AG04450 (cell line): ENCODE measurements at regions not wholly inside any gene's neighbourhood (a gene's known extent, or its start where the extent isn't known, plus 50 kb on each side); places are given as distances from the start of the nearest gene placed in this dataset.

ENCODE experiments used
- CTCF ChIA-PET: fragments of 300-600, 350-600 bp; formaldehyde crosslinking; extraction: SDS; loops from one replicate; lab custom pipeline; 2022; ENCODE audit warnings: antibody characterized with exemption, inconsistent platforms; lab: Charles Lee
- POLR2A ChIA-PET: fragments of 350-600 bp; formaldehyde crosslinking; extraction: SDS; loops from one replicate; lab custom pipeline; 2021; ENCODE audit warnings: antibody characterized with exemption, inconsistent platforms; lab: Yijun Ruan, JAX
- DNase-seq: peaks from one replicate; pipeline ENCODE4 v3.0.0-alpha.2; 2011; ENCODE audit warnings: low read depth, low spot score
- H3K27ac ChIP-seq: one replicate; pipeline ENCODE4 v1.5.1; 2012; ENCODE audit warnings: low read depth, low read length, control low read depth
- H3K27me3 ChIP-seq: one replicate; pipeline ENCODE4 v1.6.0; 2012; ENCODE audit warnings: low read length; ENCODE audit not compliant: control insufficient read depth, insufficient read depth
- H3K4me3 ChIP-seq: 2 replicates; pipeline ENCODE4 v1.5.1; 2011; ENCODE audit warnings: mild to moderate bottlenecking, low read depth, low read length, control low read depth
- H3K9me3 ChIP-seq: 2 replicates; pipeline ENCODE4 v1.5.1; 2012; ENCODE audit warnings: low read length; ENCODE audit not compliant: control insufficient read depth, insufficient read depth
- TF ChIP-seq, protein P1 (sequence below): IDR thresholded peaks from 2 replicates; pipeline ENCODE4 v1.5.1; 2011; ENCODE audit warnings: low read depth, low read length, control low read depth, inconsistent platforms

DNA sequence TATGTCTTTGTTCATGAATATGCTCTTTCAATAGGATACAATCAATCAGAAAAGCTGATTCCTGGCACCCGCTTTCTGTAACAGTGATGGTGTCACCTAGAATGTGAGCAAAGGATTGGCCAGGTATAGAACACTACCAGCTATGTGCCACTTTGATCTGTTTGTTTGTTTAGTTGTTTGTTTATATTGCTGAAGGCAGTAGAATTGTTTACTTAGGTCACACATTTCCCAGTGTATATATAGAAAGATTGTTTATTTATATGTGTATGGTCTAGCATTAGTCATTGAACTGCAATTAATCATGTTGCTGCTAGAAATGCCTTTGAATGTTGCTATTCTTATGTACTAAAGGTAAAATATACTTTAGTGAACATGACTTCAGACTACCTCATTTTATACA, 1678.6 kb upstream of the CELF4 start:
- ChIA-PET POLR2A (no interaction called here), CTCF (no interaction called here)
- no peak for DNase-seq
- H3K27me3 ChIP-seq, result no peaks in the 10 kb centered on the region
- H3K4me3 ChIP-seq, result no peak overlapping the region
- no peak overlapping the region for H3K27ac ChIP-seq
- H3K9me3 ChIP-seq, result no peaks in the 10 kb centered on the region
- TF ChIP-seq, protein P1, sequence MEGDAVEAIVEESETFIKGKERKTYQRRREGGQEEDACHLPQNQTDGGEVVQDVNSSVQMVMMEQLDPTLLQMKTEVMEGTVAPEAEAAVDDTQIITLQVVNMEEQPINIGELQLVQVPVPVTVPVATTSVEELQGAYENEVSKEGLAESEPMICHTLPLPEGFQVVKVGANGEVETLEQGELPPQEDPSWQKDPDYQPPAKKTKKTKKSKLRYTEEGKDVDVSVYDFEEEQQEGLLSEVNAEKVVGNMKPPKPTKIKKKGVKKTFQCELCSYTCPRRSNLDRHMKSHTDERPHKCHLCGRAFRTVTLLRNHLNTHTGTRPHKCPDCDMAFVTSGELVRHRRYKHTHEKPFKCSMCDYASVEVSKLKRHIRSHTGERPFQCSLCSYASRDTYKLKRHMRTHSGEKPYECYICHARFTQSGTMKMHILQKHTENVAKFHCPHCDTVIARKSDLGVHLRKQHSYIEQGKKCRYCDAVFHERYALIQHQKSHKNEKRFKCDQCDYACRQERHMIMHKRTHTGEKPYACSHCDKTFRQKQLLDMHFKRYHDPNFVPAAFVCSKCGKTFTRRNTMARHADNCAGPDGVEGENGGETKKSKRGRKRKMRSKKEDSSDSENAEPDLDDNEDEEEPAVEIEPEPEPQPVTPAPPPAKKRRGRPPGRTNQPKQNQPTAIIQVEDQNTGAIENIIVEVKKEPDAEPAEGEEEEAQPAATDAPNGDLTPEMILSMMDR, result no peak

DNA sequence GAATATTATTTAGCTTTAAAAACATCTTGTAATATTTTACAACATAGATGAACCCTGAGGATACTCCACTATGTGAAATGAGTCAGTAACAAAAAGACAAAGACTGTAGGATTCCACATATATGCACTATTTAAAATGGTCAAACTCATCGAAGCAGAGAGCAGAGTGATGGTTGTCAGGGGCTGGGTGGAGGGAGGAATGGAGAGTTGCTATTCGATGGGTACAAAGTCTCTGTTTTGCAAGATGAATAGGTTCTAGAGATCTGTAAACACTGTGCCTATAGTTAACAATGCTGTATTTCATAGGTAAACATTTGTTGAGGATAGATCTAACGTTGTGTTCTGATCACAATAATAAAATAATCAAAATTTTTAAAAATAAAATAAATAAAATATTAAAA, 1675.9 kb upstream of the CELF4 start:
- POLR2A ChIA-PET, result no interaction called here
- Histone ChIP-seq H3K9me3 (no peaks in the 10 kb centered on the region), H3K4me3 (no peak overlapping the region), H3K27ac (no peak overlapping the region), H3K27me3 (no peaks in the 10 kb centered on the region)
- TF ChIP-seq, protein P1, result no peak
- no peak for DNase-seq
- CTCF ChIA-PET, result no interaction called here

DNA sequence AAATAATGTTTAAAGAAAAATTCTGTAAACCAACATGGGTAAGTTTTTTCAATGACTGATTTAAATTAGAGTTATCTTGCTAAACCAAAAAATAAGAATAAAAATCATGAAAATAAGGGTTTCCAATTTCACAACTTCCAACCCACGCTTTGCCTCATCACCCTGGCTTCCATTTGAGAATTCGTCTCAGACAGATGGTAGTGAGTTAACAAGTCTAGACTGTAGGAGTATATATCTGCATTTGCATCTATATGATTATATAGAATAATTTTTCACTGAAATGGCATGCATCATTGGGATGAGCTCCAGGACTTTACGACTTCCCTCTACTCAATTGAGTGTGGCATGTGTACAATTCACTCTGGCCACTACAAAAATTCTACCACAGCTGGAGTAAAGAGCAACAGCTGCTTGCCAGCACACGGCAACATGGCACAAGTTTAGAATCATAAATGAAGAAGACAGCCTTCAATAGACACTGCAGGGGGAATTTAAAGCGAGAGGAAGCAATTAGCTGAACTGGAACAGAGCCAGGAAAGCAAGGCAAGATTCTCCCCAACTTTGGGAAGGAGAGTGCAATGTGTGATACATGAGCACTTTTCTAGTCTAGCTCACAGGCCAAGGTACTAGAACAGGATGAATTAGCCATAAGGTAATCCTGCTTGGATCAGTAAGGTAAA, 1673.5 kb upstream of the CELF4 start:
- POLR2A ChIA-PET, result no interaction called here
- H3K9me3 ChIP-seq, result peaks cover 11% of the 10 kb centered on the region
- no peak for DNase-seq
- H3K4me3 ChIP-seq, result no peak overlapping the region
- no peaks in the 10 kb centered on the region for H3K27me3 ChIP-seq
- TF ChIP-seq, protein P1, result no peak
- CTCF ChIA-PET, result no interaction called here
- no peak overlapping the region for H3K27ac ChIP-seq

DNA sequence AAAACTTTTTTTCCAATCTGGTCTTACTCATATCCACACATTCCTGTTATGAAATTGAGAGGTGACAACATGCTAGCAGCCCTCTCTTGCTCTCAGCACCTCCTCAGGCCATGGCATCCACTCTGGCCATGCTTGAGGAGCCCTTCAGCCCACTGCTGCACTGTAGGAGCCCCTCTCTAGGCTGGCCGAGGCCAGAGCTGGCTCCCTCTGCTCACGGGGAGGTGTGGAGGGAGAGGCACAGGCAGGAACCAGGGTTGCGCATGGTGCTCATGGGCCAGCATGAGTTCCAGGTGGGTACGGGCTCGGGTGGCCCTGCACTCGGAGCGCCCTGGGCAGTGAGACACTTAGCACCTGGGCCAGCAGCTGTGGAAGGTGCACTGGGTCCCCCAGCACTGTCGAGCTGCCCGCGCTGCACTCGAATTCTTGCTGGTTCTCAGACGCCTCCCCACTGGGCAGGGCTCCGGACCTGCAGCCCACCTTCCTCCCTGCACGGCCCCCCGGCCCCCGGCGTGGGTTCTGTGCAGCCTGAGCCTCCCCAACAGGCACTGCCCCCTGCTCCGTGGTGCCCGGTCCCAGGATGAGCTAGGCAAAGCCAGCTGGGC, 1669.6 kb upstream of the CELF4 start:
- H3K27me3 ChIP-seq, result no peaks in the 10 kb centered on the region
- ChIA-PET POLR2A (no interaction called here), CTCF (no interaction called here)
- H3K27ac ChIP-seq, result no peak overlapping the region
- DNase-seq, result no peak
- peaks cover 11% of the 10 kb centered on the region for H3K9me3 ChIP-seq
- TF ChIP-seq, protein P1, result no peak
- no peak overlapping the region for H3K4me3 ChIP-seq

DNA sequence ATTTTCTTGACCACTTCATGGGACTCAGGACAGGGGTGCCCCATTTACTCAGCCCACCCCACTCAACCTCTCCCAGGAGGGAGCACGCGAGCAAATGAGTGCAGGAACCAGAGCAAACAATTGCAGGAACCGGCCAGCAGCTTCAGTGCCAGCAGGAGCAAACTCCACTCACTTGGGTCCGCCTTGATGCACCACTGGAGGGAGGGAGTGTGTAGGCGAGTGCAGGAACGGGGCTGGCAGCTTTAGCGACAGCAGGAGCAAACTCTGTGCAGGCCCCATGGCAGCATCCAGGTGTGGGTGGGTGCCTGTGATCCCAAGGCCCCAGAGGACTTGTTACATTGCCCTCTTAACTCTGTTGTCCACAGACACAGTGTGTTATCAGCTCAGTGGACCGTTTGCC, 1667.3 kb upstream of the CELF4 start:
- POLR2A ChIA-PET, result no interaction called here
- Histone ChIP-seq H3K4me3 (no peak overlapping the region), H3K27me3 (no peaks in the 10 kb centered on the region), H3K9me3 (peaks cover 11% of the 10 kb centered on the region), H3K27ac (no peak overlapping the region)
- CTCF ChIA-PET, result no interaction called here
- DNase-seq, result no peak
- TF ChIP-seq, protein P1, result no peak
